ENCODE measurements at regions not wholly inside any gene's neighbourhood (a gene's known extent, or its start where the extent isn't known, plus 50 kb on each side); places are given as distances from the start of the nearest gene placed in this dataset.

- ChIA-PET CTCF (no interaction called here), POLR2A (interaction anchor here (0.6 kb wide), 1 partner anchor 11 kb away, joined by 5 read pairs; no protein-coding TSS in a partner anchor)
- DNase-seq = no peak
- Histone ChIP-seq H3K4me1 (ENCODE audit: control extremely low read depth in 1 of 4, control insufficient read depth in 4 of 4, insufficient read depth in 4 of 4, low read length in 3 of 4) (peaks cover 2 to 18% (median 13%) of the 10 kb centered on the region in 4 experiments), H3K4me3 (ENCODE audit: control insufficient read depth in 1 of 7, extremely low read depth in 1 of 7, insufficient read depth in 4 of 7, low read depth in 2 of 7, low read length in 6 of 7) (no peak overlapping the region), H3K36me3 (ENCODE audit: control insufficient read depth in 4 of 4, insufficient read depth in 4 of 4, low read length in 3 of 4) (no peaks in the 10 kb centered on the region), H3K9me3 (ENCODE audit: control extremely low read depth in 1 of 5, control insufficient read depth in 4 of 5, insufficient read depth in 2 of 5, low read depth in 1 of 5, low read length in 4 of 5) (no peaks in the 10 kb centered on the region), H3K27me3 (replicated peaks in 2 of 5; ENCODE audit: control insufficient read depth in 4 of 5, insufficient read depth in 5 of 5, low read length in 4 of 5) (no peaks in the 10 kb centered on the region), H3K27ac (ENCODE audit: insufficient read depth in 1 of 2, low read depth in 1 of 2, low read length in 2 of 2, poor library complexity in 1 of 2, severe bottlenecking in 2 of 2) (no peak overlapping the region)
- 96% methylated on average over 3 of the region's 3 CpGs for WGBS (ENCODE audit: insufficient coverage)
Measured at GRCh38 chr13:59527500-59527899, 636.2 kb downstream of the DIAPH3 start.

- Histone ChIP-seq H3K27me3 (replicated peaks in 2 of 5; ENCODE audit: control insufficient read depth in 4 of 5, insufficient read depth in 5 of 5, low read length in 4 of 5) (no peaks in the 10 kb centered on the region), H3K27ac (ENCODE audit: insufficient read depth in 1 of 2, low read depth in 1 of 2, low read length in 2 of 2, poor library complexity in 1 of 2, severe bottlenecking in 2 of 2) (peak overlapping the region; percentile 70 to 76), H3K4me3 (ENCODE audit: control insufficient read depth in 1 of 7, extremely low read depth in 1 of 7, insufficient read depth in 4 of 7, low read depth in 2 of 7, low read length in 6 of 7) (peak overlapping the region in 4 of 7 experiments; percentile 6 to 58 (median 23)), H3K36me3 (ENCODE audit: control insufficient read depth in 4 of 4, insufficient read depth in 4 of 4, low read length in 3 of 4) (no peaks in the 10 kb centered on the region), H3K9me3 (ENCODE audit: control extremely low read depth in 1 of 5, control insufficient read depth in 4 of 5, insufficient read depth in 2 of 5, low read depth in 1 of 5, low read length in 4 of 5) (no peaks in the 10 kb centered on the region), H3K4me1 (ENCODE audit: control extremely low read depth in 1 of 4, control insufficient read depth in 4 of 4, insufficient read depth in 4 of 4, low read length in 3 of 4) (peaks cover 2 to 21% (median 14%) of the 10 kb centered on the region in 4 experiments)
- DNase-seq = peak; percentile 78 to 94 (median 88)
- POLR2A ChIA-PET = no interaction called here
- CTCF ChIA-PET = interaction anchor here (1.0 kb wide), 1 partner anchor 73 kb away, joined by 3 read pairs; no protein-coding TSS in a partner anchor
- under 1% methylated on average over 6 of the region's 9 CpGs for whole genome bisulfite sequencing (ENCODE audit: insufficient coverage)
Measured at GRCh38 chr13:59531571-59532091, 632.1 kb downstream of the DIAPH3 start.

- POLR2A ChIA-PET = no interaction called here
- CTCF ChIA-PET = interaction anchor here (1.0 kb wide), 1 partner anchor 73 kb away, joined by 3 read pairs; no protein-coding TSS in a partner anchor
- DNase-seq = no peak
- WGBS (ENCODE audit: insufficient coverage) = no CpG with 5 or more reads among the region's 2 CpGs
- Histone ChIP-seq H3K9me3 (ENCODE audit: control extremely low read depth in 1 of 5, control insufficient read depth in 4 of 5, insufficient read depth in 2 of 5, low read depth in 1 of 5, low read length in 4 of 5) (no peaks in the 10 kb centered on the region), H3K4me3 (ENCODE audit: control insufficient read depth in 1 of 7, extremely low read depth in 1 of 7, insufficient read depth in 4 of 7, low read depth in 2 of 7, low read length in 6 of 7) (no peak overlapping the region), H3K36me3 (ENCODE audit: control insufficient read depth in 4 of 4, insufficient read depth in 4 of 4, low read length in 3 of 4) (no peaks in the 10 kb centered on the region), H3K27ac (ENCODE audit: insufficient read depth in 1 of 2, low read depth in 1 of 2, low read length in 2 of 2, poor library complexity in 1 of 2, severe bottlenecking in 2 of 2) (peak overlapping the region in 1 of 2 experiments; percentile 76), H3K27me3 (replicated peaks in 2 of 5; ENCODE audit: control insufficient read depth in 4 of 5, insufficient read depth in 5 of 5, low read length in 4 of 5) (no peaks in the 10 kb centered on the region), H3K4me1 (ENCODE audit: control extremely low read depth in 1 of 4, control insufficient read depth in 4 of 4, insufficient read depth in 4 of 4, low read length in 3 of 4) (peaks cover 2 to 21% (median 14%) of the 10 kb centered on the region in 4 experiments)
Measured at GRCh38 chr13:59532405-59532804, 631.3 kb downstream of the DIAPH3 start.

- ChIA-PET CTCF (interaction anchor here (1.0 kb wide), 1 partner anchor 11 kb away, joined by 3 read pairs; no protein-coding TSS in a partner anchor), POLR2A (no interaction called here)
- H3K4me3 ChIP-seq (ENCODE audit: control insufficient read depth in 1 of 7, extremely low read depth in 1 of 7, insufficient read depth in 4 of 7, low read depth in 2 of 7, low read length in 6 of 7) = no peak overlapping the region
- H3K36me3 ChIP-seq (ENCODE audit: control insufficient read depth in 4 of 4, insufficient read depth in 4 of 4, low read length in 3 of 4) = no peaks in the 10 kb centered on the region
- H3K4me1 ChIP-seq (ENCODE audit: control extremely low read depth in 1 of 4, control insufficient read depth in 4 of 4, insufficient read depth in 4 of 4, low read length in 3 of 4) = peaks cover 2 to 21% (median 14%) of the 10 kb centered on the region in 4 experiments
- no peak overlapping the region for H3K27ac ChIP-seq (ENCODE audit: insufficient read depth in 1 of 2, low read depth in 1 of 2, low read length in 2 of 2, poor library complexity in 1 of 2, severe bottlenecking in 2 of 2)
- 100% methylated on average over 2 of the region's 3 CpGs for WGBS (ENCODE audit: insufficient coverage)
- no peaks in the 10 kb centered on the region for H3K27me3 ChIP-seq (replicated peaks in 2 of 5; ENCODE audit: control insufficient read depth in 4 of 5, insufficient read depth in 5 of 5, low read length in 4 of 5)
- DNase-seq = no peak
- no peaks in the 10 kb centered on the region for H3K9me3 ChIP-seq (ENCODE audit: control extremely low read depth in 1 of 5, control insufficient read depth in 4 of 5, insufficient read depth in 2 of 5, low read depth in 1 of 5, low read length in 4 of 5)
Measured at GRCh38 chr13:59533561-59534555, 629.9 kb downstream of the DIAPH3 start.

GRCh38 chr13:59534806-59535205 lies 628.9 kb downstream of the DIAPH3 start:
- Histone ChIP-seq H3K9me3 (ENCODE audit: control extremely low read depth in 1 of 5, control insufficient read depth in 4 of 5, insufficient read depth in 2 of 5, low read depth in 1 of 5, low read length in 4 of 5) (no peaks in the 10 kb centered on the region), H3K27ac (ENCODE audit: insufficient read depth in 1 of 2, low read depth in 1 of 2, low read length in 2 of 2, poor library complexity in 1 of 2, severe bottlenecking in 2 of 2) (no peak overlapping the region), H3K4me3 (ENCODE audit: control insufficient read depth in 1 of 7, extremely low read depth in 1 of 7, insufficient read depth in 4 of 7, low read depth in 2 of 7, low read length in 6 of 7) (no peak overlapping the region), H3K4me1 (ENCODE audit: control extremely low read depth in 1 of 4, control insufficient read depth in 4 of 4, insufficient read depth in 4 of 4, low read length in 3 of 4) (peaks cover 2 to 21% (median 14%) of the 10 kb centered on the region in 4 experiments), H3K27me3 (replicated peaks in 2 of 5; ENCODE audit: control insufficient read depth in 4 of 5, insufficient read depth in 5 of 5, low read length in 4 of 5) (no peaks in the 10 kb centered on the region), H3K36me3 (ENCODE audit: control insufficient read depth in 4 of 4, insufficient read depth in 4 of 4, low read length in 3 of 4) (no peaks in the 10 kb centered on the region)
- ChIA-PET POLR2A (no interaction called here), CTCF (interaction anchor here (1.0 kb wide), 1 partner anchor 10 kb away, joined by 3 read pairs; no protein-coding TSS in a partner anchor)
- 97% methylated on average over 5 of the region's 5 CpGs for WGBS (ENCODE audit: insufficient coverage)
- no peak for DNase-seq

GRCh38 chr13:59537500-59537899 lies 626.2 kb downstream of the DIAPH3 start:
- no peaks in the 10 kb centered on the region for H3K9me3 ChIP-seq (ENCODE audit: control extremely low read depth in 1 of 5, control insufficient read depth in 4 of 5, insufficient read depth in 2 of 5, low read depth in 1 of 5, low read length in 4 of 5)
- no peak for DNase-seq

GRCh38 chr13:59538512-59538911 lies 625.2 kb downstream of the DIAPH3 start:
- Histone ChIP-seq H3K27me3 (replicated peaks in 2 of 5; ENCODE audit: control insufficient read depth in 4 of 5, insufficient read depth in 5 of 5, low read length in 4 of 5) (no peaks in the 10 kb centered on the region), H3K9me3 (ENCODE audit: control extremely low read depth in 1 of 5, control insufficient read depth in 4 of 5, insufficient read depth in 2 of 5, low read depth in 1 of 5, low read length in 4 of 5) (no peaks in the 10 kb centered on the region), H3K27ac (ENCODE audit: insufficient read depth in 1 of 2, low read depth in 1 of 2, low read length in 2 of 2, poor library complexity in 1 of 2, severe bottlenecking in 2 of 2) (no peak overlapping the region), H3K36me3 (ENCODE audit: control insufficient read depth in 4 of 4, insufficient read depth in 4 of 4, low read length in 3 of 4) (no peaks in the 10 kb centered on the region), H3K4me3 (ENCODE audit: control insufficient read depth in 1 of 7, extremely low read depth in 1 of 7, insufficient read depth in 4 of 7, low read depth in 2 of 7, low read length in 6 of 7) (no peak overlapping the region), H3K4me1 (ENCODE audit: control extremely low read depth in 1 of 4, control insufficient read depth in 4 of 4, insufficient read depth in 4 of 4, low read length in 3 of 4) (no peaks in the 10 kb centered on the region)
- no peak for DNase-seq
- WGBS (ENCODE audit: insufficient coverage) = 100% methylated on average over 1 of the region's 3 CpGs
- POLR2A ChIA-PET = interaction anchor here (0.6 kb wide), 1 partner anchor 11 kb away, joined by 5 read pairs; no protein-coding TSS in a partner anchor
- CTCF ChIA-PET = no interaction called here

More at GRCh38 chr13:59537500-59537899, 626.2 kb downstream of the DIAPH3 start:
- 100% methylated on average over 3 of the region's 3 CpGs for WGBS (ENCODE audit: insufficient coverage)
- POLR2A ChIA-PET = no interaction called here
- no peak overlapping the region for H3K4me3 ChIP-seq (ENCODE audit: control insufficient read depth in 1 of 7, extremely low read depth in 1 of 7, insufficient read depth in 4 of 7, low read depth in 2 of 7, low read length in 6 of 7)
- H3K27ac ChIP-seq (ENCODE audit: insufficient read depth in 1 of 2, low read depth in 1 of 2, low read length in 2 of 2, poor library complexity in 1 of 2, severe bottlenecking in 2 of 2) = no peak overlapping the region
- H3K36me3 ChIP-seq (ENCODE audit: control insufficient read depth in 4 of 4, insufficient read depth in 4 of 4, low read length in 3 of 4) = no peaks in the 10 kb centered on the region
- peaks cover 0 to 3% (median under 1%) of the 10 kb centered on the region in 4 experiments for H3K4me1 ChIP-seq (ENCODE audit: control extremely low read depth in 1 of 4, control insufficient read depth in 4 of 4, insufficient read depth in 4 of 4, low read length in 3 of 4)
- H3K27me3 ChIP-seq (replicated peaks in 2 of 5; ENCODE audit: control insufficient read depth in 4 of 5, insufficient read depth in 5 of 5, low read length in 4 of 5) = no peaks in the 10 kb centered on the region
- CTCF ChIA-PET = no interaction called here
